SKM-1 (cell line): ENCODE measurements at regions not wholly inside any gene's neighbourhood (a gene's known extent, or its start where the extent isn't known, plus 50 kb on each side); places are given as distances from the start of the nearest gene placed in this dataset.
A peak's percentile ranks its signal among the peaks of the same experiment; 100 is the strongest.

Experiments used
- DNase-seq: peaks from one replicate; lab custom pipeline; 2025; ENCODE audit not compliant: unreplicated experiment; lab: John Stamatoyannopoulos, UW

DNA sequence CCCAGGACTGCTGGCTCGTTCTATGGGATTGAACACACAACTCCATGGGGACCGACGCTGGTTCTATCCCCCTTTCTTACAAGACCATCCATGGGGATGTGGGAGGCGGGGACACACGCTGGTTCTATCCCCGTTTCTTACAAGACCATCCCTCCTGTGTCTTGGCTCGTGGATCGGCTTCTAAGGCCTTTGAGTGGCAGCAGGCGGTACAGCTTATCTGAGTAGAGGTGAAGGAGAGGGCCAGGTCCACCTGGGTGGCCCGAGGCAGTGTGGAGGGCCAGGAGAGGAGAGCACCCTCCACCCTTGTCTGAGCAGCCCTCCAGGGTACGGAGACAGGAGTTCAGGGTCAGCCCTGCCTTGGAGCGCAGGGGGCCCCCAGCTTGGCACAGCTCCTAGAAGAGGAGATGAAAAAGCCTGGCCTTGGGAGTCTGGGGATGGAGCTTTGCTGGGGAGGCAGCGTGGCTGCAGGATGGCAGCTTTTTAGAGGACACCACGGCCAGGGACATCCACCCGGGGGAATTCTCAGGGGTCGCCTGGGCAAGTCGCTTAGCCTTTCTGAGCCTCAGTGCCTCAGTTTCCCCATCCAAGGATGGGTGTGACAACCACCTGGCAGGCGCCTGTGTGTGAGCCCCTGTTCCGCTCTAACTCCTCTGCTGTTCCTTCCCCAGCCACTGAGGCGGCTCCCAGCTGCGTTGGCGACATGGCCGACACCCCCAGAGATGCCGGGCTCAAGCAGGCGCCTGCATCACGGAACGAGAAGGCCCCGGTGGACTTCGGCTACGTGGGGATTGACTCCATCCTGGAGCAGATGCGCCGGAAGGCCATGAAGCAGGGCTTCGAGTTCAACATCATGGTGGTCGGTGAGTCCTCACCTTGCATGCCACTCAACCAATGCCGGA, 341.0 kb downstream of the SEC14L1 start:
- no peak for DNase-seq

DNA sequence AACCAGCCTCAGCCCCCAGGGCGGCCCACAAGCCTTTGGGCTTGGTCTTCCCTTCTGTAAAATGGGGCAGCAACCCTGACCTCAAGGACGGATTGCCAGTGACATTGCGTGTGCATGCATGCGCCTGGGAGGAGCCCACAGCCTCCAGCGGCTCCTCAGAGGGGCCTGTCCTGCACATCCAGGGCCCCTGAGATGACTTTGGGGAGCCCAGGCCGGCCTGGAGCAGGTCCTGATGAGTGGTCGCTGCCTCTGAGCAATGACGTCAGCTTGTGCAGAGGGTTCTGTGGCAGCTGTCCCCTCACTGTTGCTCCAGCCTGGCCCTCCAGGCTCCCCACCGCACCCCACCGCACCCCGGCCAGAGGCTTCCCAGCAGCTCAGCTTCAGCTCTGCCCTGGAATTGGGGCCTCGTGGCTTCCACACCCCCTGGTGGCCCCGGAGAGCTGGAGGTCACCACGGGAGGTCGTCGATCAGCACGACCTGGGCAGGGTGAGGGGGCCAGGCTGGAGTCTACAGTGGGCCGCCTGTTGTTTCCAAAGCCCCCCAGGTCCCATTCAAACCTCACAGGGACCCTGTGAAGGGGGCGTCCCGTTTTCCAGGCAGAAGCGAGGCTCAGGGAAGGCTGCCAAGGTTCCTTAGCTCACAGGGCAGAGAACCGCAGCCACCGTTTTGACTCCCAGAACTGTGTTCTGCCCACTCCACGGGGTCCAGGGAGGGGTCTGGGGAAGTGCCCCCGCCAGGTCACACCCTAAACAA, 341.8 kb downstream of the SEC14L1 start:
- DNase-seq: no peak

DNA sequence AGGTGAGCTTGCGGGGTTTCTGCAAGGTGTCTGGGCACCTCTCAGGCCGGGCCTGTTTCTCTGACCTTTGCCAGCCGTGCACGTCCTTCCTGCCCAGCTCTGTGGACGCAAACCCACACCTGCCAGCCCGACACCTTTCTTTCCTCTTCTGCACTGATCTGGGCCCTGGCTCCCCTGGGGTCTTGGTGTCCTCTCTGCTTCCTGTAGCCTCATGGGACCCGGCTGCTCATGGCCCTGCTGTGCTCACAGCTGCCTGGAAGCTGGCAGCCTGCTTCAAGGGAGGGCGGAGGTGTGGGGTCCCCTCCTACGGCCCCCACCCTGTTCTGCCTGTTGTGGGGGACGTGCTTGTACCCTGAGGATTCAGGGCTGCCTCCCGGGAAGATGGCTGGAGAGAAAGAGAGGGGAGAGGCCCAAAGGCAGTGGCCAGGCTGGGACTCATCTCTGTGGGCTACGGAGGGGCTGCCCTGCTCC, 342.4 kb downstream of the SEC14L1 start:
- DNase-seq: no peak

DNA sequence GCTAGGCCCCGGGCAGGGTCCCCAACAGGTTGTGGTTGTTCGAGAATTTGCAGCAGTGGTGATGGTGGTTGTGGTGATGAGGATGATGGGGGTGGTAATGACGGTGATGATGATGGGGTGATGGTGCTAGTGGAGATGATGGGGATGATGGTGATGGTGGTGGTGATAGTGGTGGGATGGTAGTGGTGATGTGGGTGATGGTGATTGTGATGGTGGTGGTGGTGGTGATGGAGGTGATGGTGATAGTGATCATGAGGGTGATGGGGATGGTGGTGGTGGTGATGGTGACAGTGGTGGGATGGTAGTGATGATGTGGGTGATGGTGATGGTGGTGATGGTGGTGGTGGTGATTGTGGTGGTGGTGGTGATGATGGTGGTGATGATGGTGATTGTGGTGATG, 343.3 kb downstream of the SEC14L1 start:
- no peak for DNase-seq

DNA sequence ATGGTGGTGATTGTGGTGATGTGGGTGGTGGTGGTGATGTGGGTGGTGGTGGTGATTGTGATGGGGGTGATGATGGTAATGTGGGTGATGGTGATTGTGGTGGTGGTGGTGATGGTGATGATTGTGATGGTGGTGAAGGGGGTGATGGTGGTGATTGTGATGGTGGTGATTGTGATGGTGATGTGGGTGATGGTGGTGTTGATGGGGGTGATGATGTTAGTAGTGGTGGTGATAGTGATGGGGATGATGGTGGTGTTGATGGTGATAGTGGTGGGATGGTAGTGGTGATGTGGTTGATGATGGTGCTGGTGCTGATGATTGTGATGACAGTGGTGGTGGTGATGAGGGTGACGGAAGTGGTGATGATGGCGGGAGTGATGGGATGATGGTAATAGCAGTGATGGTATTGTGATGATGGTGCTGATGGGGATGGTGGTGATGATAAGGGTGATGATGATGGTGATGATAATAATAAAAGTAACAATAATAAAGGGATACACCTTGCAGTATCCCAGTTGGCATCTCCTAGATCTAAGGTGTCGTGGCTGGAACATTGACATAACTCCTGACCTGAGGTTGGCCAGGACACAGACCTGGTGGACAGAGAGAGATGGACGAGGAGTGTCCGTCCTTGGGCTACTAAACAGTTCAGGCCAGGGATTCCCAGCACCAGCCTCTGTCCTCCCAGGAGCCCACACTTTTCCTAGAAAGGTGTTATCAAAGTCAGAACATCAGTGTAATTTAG, 344.5 kb downstream of the SEC14L1 start:
- no peak for DNase-seq

DNA sequence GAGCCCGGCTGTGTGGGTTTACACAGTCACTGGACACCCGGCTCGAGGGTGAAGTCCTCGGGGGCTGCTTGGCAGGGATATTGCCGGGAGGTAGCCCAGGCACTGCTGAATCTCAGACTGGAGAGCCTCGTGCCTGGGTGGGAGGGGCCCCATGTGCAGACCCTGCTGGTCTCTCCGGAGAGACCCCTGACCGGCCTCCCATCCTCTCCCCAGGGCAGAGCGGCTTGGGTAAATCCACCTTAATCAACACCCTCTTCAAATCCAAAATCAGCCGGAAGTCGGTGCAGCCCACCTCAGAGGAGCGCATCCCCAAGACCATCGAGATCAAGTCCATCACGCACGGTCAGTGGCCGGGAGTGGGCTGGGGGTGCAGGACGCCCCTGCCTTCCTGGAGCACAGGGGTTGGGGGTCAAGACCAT, 346.5 kb downstream of the SEC14L1 start:
- DNase-seq: no peak

DNA sequence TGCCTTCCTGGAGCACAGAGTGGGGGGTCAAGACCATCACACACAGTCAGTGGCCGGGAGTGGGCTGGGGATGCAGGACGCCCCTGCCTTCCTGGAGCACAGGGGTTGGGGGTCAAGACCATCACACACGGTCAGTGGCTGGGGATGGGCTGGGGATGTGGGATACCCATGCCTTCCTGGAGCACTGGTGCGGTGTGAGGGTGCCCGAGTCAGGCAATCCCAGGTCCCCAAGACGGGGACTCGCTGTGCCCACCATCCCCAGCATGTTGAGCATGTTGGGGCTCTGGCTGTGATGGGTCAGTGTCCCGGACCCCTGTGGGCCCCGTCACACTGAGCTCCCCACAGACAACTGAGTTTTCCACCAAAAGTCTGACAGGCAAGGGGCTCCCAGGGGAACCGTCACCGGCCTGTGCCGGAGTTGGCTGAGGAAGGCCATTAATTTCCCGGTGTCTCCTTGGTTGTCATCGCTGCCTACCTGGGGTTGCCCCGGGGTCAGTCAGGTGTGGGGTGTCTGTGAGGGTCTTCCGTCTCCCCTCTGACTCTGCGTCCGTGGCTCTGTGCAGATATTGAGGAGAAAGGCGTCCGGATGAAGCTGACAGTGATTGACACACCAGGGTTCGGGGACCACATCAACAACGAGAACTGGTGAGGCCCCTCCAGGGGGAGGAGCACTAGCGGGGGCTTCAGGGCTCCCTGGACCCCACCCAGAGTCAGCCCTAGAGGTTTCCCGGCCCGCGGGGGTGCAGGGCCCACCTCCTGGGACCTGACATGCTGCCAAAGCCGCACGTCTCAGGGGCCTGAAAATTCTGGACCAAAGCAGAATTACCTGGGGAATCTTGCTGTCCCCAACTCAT, 347.1 kb downstream of the SEC14L1 start:
- DNase-seq: no peak

DNA sequence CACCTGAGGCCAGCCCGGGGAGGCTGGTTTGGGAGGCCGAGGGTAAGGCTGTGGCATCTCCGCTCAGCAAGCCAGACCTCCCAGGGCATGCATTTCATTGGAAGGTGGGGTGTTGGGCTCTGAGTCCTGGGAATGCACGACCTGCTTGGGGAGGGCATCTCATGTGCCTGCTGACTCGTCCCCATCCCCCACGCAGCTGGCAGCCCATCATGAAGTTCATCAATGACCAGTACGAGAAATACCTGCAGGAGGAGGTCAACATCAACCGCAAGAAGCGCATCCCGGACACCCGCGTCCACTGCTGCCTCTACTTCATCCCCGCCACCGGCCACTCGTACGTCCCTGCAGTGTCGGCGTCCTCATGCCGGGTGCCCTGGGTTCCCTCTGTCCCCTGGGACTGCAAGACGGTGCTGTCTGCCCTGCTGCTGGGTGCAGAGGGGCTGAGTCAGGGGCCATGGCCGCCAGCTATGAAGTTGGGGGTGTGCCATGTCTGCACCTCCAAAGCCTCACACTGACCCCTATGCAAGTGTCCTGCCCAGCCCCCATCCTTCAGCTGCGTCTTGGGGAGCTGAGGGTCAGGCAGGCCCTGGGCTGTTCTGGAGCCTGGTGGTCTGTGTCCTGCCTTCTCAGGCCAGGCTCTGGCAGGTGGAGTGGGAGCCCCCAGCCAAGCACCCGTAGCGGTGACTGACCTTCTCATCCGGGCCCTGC, 347.9 kb downstream of the SEC14L1 start:
- DNase-seq: no peak

DNA sequence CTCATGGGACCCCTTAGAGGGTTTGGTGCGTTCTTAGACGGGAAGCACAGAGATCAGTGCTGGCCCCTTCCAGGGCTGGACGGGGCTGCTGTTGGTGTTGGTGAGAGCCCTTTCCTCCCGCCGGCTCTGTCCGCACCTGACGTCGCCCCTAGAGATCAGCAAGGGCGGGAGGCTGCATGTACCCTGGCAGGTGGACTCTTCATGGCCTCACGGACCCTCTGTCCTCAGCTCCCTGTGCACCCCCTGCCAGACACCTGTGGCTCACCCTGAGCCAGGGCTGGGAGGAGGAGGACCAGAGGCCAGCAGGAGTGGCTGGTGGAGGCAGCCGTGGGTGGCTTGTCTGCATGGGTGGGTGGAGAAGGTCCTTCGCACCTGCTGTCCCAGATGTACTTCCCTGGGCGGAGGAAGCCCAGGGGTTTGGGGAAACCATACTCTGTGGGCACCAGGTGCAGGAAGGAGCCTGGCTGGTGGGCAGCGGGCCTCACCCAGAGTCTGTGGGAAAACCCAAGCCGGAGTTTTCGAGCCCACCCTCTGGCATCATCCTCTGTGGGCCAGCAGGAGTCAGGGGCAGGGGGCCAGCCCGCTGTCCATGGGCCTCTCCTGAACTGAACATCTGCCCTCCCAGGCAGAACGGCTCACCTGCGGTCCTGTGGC, 348.6 kb downstream of the SEC14L1 start:
- no peak for DNase-seq

DNA sequence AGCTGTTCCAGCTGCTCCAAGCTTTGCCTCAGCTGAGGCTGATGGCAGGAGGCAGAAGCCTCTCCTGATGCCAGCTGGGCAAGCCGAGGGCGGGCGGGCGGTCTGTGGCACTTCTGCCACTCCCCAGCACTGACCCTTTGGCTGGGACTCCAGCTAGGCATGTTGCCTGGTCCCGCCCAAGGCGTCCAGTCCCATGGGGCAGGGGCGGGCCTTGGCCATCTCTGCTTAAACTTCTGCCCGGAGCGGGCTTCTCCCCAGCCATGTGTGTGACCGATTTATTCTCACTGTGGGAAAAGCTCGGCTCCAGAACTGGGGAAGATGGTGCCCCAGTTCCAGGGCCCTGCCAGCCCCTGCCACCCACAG, 349.1 kb downstream of the SEC14L1 start:
- DNase-seq: no peak

DNA sequence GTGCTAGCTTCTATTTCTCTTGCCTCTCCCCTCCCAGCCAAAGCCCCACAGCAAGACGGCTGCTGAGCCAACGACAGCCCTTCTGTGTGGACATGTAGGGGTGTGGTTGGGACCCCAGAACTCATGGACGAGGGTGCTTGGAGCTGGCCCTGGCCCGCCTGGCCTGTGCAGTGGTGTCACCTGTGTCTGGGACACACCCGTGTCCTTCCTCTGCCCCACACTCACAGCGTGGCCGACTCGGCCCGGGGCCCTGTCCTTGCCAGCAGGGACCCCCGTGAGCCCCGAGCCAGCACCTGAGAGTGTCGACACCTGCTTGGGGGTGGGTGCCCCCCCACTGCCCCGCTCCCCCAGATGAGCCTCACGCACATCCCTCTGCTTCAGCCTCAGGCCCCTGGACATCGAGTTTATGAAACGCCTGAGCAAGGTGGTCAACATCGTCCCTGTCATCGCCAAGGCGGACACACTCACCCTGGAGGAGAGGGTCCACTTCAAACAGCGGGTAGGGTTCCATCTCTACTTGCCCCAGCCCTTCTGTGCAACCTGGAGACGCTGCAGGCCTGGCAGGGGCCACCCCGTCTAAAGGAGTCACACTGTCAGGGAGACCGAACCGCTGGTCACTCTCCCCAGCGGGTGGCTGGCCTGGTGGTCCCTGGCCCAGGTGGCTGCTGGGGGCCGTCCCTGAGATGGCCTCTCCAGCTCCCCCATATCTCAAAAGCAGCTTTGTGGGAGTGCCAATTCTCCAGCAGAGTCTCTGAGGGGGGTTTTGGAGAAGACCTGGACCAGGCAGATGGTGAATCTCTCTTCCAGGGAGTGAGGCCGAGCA, 349.8 kb downstream of the SEC14L1 start:
- no peak for DNase-seq

DNA sequence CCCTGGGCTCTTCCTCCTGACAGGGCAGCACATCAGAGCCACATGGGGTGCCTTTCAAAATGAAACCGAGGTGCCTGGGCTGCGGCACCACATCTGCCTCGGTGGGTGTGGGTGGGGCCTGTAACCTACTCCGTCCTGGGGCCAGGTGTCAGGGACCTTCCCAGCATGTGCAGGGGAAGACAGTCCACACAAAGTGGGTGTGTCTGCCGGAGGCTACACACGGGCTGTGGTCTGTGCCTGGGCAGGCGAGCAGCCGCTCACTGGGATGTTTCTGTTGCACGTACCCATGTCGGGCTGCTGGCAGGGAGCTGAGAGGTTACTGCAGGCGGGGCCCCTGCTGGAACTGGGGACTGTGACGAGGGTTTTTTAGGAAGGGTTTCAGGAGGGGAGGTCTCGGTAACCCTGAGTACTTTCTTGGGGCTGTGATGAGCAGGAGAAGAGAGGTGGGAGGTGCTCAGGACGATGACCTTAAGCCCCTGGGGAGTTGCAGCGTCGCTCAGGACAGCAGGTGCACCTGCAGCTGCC, 351.2 kb downstream of the SEC14L1 start:
- no peak for DNase-seq

DNA sequence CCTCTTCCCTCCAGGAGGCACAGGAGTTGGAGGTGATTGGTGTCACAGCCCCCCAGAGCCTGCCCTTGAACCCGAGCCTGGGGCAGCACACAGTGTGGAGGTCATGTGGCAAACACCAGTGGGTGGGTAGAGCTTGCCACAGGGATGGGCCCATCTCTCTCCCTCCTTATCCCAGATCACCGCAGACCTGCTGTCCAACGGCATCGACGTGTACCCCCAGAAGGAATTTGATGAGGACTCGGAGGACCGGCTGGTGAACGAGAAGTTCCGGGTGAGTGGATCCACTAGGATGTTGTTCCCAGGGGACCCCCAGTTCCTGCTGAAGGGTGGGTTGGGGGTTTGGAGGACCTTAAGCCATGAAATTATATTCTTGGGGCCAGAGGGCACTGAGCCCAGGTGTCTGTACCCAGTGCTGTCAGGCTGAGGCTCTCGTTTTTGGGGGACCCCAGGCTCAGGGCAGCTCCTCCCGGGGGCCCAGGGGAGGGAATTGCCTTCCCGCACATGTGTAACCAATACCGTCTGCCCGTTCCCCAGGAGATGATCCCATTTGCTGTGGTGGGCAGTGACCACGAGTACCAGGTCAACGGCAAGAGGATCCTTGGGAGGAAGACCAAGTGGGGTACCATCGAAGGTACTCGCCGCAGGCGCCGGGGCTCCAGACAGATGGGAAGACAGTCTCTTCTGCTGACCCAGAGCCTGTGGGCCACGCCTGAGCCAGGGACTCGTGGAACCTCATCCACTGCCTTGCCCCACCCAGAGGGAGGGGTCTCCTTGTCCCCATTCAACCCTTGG, 351.9 kb downstream of the SEC14L1 start:
- DNase-seq: no peak

DNA sequence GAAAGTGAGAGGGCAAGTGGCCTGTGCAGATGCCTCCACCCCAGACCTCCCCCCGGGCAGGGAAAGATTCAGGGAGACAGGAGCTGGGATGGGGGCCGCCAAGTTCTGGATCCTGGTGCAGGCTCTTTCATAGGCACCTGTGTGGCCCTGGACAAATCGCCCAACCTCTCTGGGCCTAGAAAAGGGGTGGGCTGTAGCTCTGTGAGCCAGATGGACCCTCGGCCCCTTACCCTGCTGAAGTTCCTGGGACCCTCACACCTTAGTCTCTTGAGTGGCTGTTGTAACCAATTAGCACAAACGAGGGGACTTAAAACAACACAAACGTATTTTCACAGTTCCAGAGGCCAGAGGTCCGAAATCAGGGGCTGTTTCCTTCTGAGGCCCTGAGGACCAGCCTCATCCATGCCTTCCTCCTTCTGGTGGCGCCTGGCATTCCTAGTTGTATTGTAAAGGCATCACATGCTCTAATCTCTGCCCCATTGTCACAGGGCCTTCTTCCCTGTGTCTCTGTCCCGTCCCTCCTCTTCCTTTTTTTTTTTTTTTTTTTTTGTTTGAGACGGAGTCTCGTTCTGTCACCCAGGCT, 352.6 kb downstream of the SEC14L1 start:
- DNase-seq: no peak

DNA sequence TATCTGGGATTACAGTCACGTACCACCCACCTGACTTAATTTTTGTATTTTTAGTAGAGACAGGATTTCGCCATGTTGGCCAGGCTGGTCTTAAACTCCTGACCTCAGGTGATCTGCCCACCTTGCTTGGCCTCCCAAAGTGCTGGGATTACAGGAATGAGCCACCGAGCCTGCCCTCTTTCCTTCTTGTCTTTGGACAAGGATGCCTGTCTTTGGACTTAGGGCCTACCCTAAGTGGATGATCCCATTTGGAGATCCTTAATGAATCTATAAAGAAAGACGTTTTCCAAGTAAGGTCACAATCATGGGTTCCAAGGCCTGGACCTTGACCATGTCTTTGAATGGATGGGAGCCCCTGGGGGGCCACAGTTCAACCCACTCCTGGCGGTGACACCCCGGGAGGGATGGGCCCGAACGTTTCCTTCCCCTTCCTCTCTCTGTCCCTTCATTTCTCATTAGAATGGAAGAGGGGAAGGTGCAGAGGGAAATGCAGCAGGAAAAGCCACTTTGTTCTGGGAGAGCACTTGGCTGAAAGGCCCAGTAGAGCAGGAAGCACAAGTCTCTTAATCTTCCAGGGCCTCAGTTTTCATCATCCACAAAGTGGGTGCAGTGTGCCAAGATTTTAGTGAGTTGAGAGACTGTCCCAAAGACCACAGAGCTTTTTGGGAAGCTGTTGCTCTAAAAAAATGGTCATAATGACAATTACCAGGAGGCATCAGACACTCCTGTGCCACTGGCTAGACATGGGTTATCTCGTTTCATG, 353.3 kb downstream of the SEC14L1 start:
- no peak for DNase-seq

DNA sequence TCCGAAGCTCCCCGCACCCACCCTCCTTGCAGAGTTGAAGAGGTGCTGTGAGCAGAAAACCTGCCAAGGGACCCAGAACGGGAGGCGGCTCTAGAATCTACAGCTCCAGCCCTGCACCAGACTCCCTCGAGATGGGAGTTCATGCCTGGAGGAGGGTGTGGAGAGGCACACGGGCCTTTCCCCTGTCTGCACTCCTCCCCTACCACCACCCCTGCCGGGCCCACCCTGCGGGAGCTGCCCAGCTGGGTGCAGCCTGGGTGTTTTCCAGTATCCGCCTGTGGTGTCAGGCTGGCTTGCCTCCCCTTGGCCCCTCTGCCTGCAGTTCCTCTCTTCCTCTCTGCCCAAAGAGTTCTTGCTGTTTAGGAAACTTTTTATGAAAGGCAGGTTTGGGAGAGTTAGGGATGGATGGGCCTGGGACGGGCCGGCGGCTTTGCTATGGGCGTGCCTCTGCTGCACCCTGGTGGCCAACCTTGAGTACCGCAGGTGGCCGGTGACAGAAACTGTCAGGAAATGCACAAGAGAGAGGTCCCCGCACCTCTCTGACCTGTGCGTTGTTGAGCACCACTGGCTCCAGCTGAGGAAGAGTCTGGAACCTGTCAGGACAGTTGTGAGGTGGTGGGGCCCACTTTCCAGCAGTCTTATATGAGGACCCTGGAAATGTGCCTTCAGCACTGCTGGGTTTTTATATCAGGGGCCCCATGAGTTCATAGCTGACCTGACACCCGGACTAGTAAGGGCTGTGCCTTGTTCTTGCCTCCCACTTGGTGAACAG, 354.1 kb downstream of the SEC14L1 start:
- DNase-seq: peak; percentile 19
